Kidney (tissue), 13 donors: ENCODE measurements at regions not wholly inside any gene's neighbourhood (a gene's known extent, or its start where the extent isn't known, plus 50 kb on each side); places are given as distances from the start of the nearest gene placed in this dataset.

Experiments
- DNase-seq, 5 donors: peaks; one replicate each; pipeline ENCODE4 v3.0.0-alpha.2; 2013 to 2020
- FAIRE-seq: peaks from 2 replicates; lab custom pipeline; 2012; peaks lifted over from hg19 to GRCh38; lab: Jason Lieb, UNC
- H3K27ac ChIP-seq, 2 donors: one replicate each; pipeline ENCODE4 v1.7.0; 2013; ENCODE audit warnings: low read depth in 2 of 2, low read length in 2 of 2, inconsistent platforms in 1 of 2
- H3K27me3 ChIP-seq: one replicate; pipeline ENCODE4 v1.7.1; 2013; ENCODE audit warnings: low read length, inconsistent platforms; ENCODE audit not compliant: control insufficient read depth, insufficient read depth
- H3K36me3 ChIP-seq, 3 donors: one replicate each; pipeline versions ENCODE4 v1.7.0 to v1.7.1; 2013; ENCODE audit warnings: low read length in 3 of 3, control low read depth in 1 of 3, inconsistent platforms in 1 of 3; ENCODE audit not compliant: insufficient read depth in 3 of 3, control insufficient read depth in 2 of 3
- H3K4me1 ChIP-seq, 3 donors: one replicate each; pipeline versions ENCODE4 v1.7.0 to v1.7.1; 2013; ENCODE audit warnings: low read length in 3 of 3, inconsistent platforms in 1 of 3, low read depth in 1 of 3; ENCODE audit not compliant: control insufficient read depth in 2 of 3, insufficient read depth in 2 of 3
- H3K4me3 ChIP-seq, 3 donors: one replicate each; pipeline versions ENCODE4 v1.7.0 to v1.8.1; 2013; ENCODE audit warnings: low read length in 3 of 3, control low read depth in 1 of 3, inconsistent platforms in 1 of 3
- H3K9ac ChIP-seq, 3 donors: one replicate each; pipeline versions ENCODE4 v1.7.0 to v1.7.1; 2013; ENCODE audit warnings: low read length in 3 of 3, control low read depth in 1 of 3, inconsistent platforms in 1 of 3
- H3K9me3 ChIP-seq, 3 donors: one replicate each; pipeline versions ENCODE4 v1.7.0 to v1.7.1; 2013; ENCODE audit warnings: low read length in 3 of 3, control low read depth in 1 of 3, inconsistent platforms in 1 of 3; ENCODE audit not compliant: control insufficient read depth in 2 of 3, insufficient read depth in 1 of 3
- CTCF ChIP-seq: IDR thresholded peaks from 3 replicates; pipeline ENCODE4 v1.5.1; 2012; ENCODE audit warnings: mild to moderate bottlenecking, moderate library complexity, borderline replicate concordance; ENCODE audit not compliant: insufficient read depth; ENCODE audit errors: extremely low read depth
- intact Hi-C: fragments of 100-400 bp; cut with DNase I; formaldehyde crosslinking; loops from one replicate; pipeline ENCODE4 v1.11.1; 2022
- donor health status: control.
- donor health status: control.
- donor health status: control.
- donor health status: control.
- donor health status: control.
- donor health status: DM: yes; HTN: yes; CAD: no.
- donor health status: Normal renal cell carcinoma (clear cell type).

GRCh38 chr2:64394153-64394552, 59.8 kb upstream of the LGALSL start:
- intact Hi-C loops, result no loop called here
- DNase-seq, result no peak
- peaks cover 0 to 10% (median 0%) of the 10 kb centered on the region in 3 donors for H3K9me3 ChIP-seq
- no peaks in the 10 kb centered on the region for H3K36me3 ChIP-seq
- H3K4me3 ChIP-seq, result no peak overlapping the region
- H3K9ac ChIP-seq, result no peak overlapping the region
- H3K27me3 ChIP-seq, result no peaks in the 10 kb centered on the region
- TF ChIP-seq CTCF, result no peak
- H3K4me1 ChIP-seq, result no peaks in the 10 kb centered on the region
- no peak overlapping the region for H3K27ac ChIP-seq
- no peak for FAIRE-seq

GRCh38 chr2:64396001-64396400, 58.0 kb upstream of the LGALSL start:
- no peak for FAIRE-seq
- Histone ChIP-seq H3K4me3 (no peak overlapping the region), H3K36me3 (no peaks in the 10 kb centered on the region), H3K27ac (no peak overlapping the region), H3K4me1 (peaks cover 0 to 2% (median 0%) of the 10 kb centered on the region in 3 donors), H3K9ac (no peak overlapping the region), H3K27me3 (no peaks in the 10 kb centered on the region), H3K9me3 (peaks cover 0 to 5% (median 0%) of the 10 kb centered on the region in 3 donors)
- intact Hi-C loops, result no loop called here
- no peak for TF ChIP-seq CTCF
- no peak for DNase-seq

GRCh38 chr2:64396551-64396950, 57.4 kb upstream of the LGALSL start:
- Histone ChIP-seq H3K27me3 (no peaks in the 10 kb centered on the region), H3K4me3 (no peak overlapping the region), H3K9me3 (no peaks in the 10 kb centered on the region), H3K36me3 (no peaks in the 10 kb centered on the region), H3K9ac (no peak overlapping the region), H3K27ac (no peak overlapping the region), H3K4me1 (peaks cover 0 to 8% (median 4%) of the 10 kb centered on the region in 3 donors)
- intact Hi-C loops, result no loop called here
- DNase-seq (no peak), FAIRE-seq (no peak)
- TF ChIP-seq CTCF, result no peak

- intact Hi-C loops, result no loop called here
- no peak for TF ChIP-seq CTCF
Measured at GRCh38 chr2:64398516-64399129, 55.3 kb upstream of the LGALSL start.

More at GRCh38 chr2:64398516-64399129, 55.3 kb upstream of the LGALSL start:
- Histone ChIP-seq H3K27ac (no peak overlapping the region), H3K36me3 (no peaks in the 10 kb centered on the region), H3K4me1 (peaks cover 0 to 19% (median 13%) of the 10 kb centered on the region in 3 donors), H3K9ac (no peak overlapping the region), H3K4me3 (no peak overlapping the region), H3K27me3 (no peaks in the 10 kb centered on the region), H3K9me3 (no peaks in the 10 kb centered on the region)
- DNase-seq (no peak), FAIRE-seq (no peak)
